B cell (primary cell): ENCODE measurements at regions not wholly inside any gene's neighbourhood (a gene's known extent, or its start where the extent isn't known, plus 50 kb on each side); places are given as distances from the start of the nearest gene placed in this dataset.

Experiments used
- ATAC-seq: fragments of 200-7000 bp; cut with Tn5 transposase; one replicate; pipeline ENCODE4 v1.10.0; 2021; ENCODE audit warnings: low read depth, mild to moderate bottlenecking, moderate number of reproducible peaks, moderate library complexity
- CTCF ChIA-PET: fragments of 350-600 bp; sonication (Branson Sonifier 250); formaldehyde crosslinking; loops from one replicate; lab custom pipeline; 2021; ENCODE audit warnings: antibody characterized with exemption, inconsistent platforms; lab: Charles Lee
- POLR2A ChIA-PET: fragments of 350-600 bp; sonication (Branson Sonifier 250); formaldehyde crosslinking; loops from one replicate; lab custom pipeline; 2021; ENCODE audit warnings: antibody characterized with exemption; lab: Charles Lee
- DNase-seq: peaks from one replicate; pipeline ENCODE4 v3.0.0; 2013
- H2AFZ ChIP-seq: 2 replicates; pipeline ENCODE4 v1.6.1; 2012; ENCODE audit warnings: mild to moderate bottlenecking, low read depth, low read length; ENCODE audit not compliant: insufficient read depth, poor library complexity, severe bottlenecking
- H3K27ac ChIP-seq, 2 donors: 1 replicate in 1 of 2; 2 replicates in 1 of 2; pipeline ENCODE4 v1.5.1; 2012 to 2013; ENCODE audit warnings: low read length in 2 of 2, mild to moderate bottlenecking in 2 of 2, moderate library complexity in 1 of 2
- H3K27me3 ChIP-seq, 4 experiments: fragments of 200-600 bp in 1 of 4; sonication (generic) in 1 of 4; replicated peaks in 1 of 4; 1 replicate in 2 of 4; 2 replicates in 2 of 4; pipeline versions ENCODE4 v1.6.1 to v1.7.0; 2013 to 2016; ENCODE audit warnings: low read length in 3 of 4, mild to moderate bottlenecking in 2 of 4, mixed read lengths in 1 of 4, moderate library complexity in 1 of 4; ENCODE audit not compliant: insufficient read depth in 4 of 4, control insufficient read depth in 3 of 4; ENCODE audit errors: control extremely low read depth in 1 of 4
- H3K36me3 ChIP-seq, 2 experiments: replicated peaks in 1 of 2; 1 replicate in 1 of 2; 2 replicates in 1 of 2; pipeline versions ENCODE4 v1.6.1 to v1.7.1; 2013; ENCODE audit warnings: low read length in 1 of 2; ENCODE audit not compliant: insufficient read depth in 2 of 2, control insufficient read depth in 1 of 2; ENCODE audit errors: control extremely low read depth in 1 of 2, extremely low read depth in 1 of 2
- H3K4me1 ChIP-seq, 2 donors: fragments of 200-600 bp in 1 of 2; sonication (generic) in 1 of 2; 1 replicate in 1 of 2; 2 replicates in 1 of 2; pipeline versions ENCODE4 v1.5.1 to v1.6.1; 2013 to 2017; ENCODE audit warnings: low read length in 2 of 2; ENCODE audit not compliant: control insufficient read depth in 2 of 2, insufficient read depth in 2 of 2
- H3K4me2 ChIP-seq: replicated peaks from 2 replicates; pipeline ENCODE3; 2012; ENCODE audit warnings: mild to moderate bottlenecking, low read depth, low read length; ENCODE audit not compliant: poor library complexity, severe bottlenecking
- H3K4me3 ChIP-seq, 5 experiments: fragments of 200-600 bp in 1 of 5; sonication (generic) in 1 of 5; 1 replicate in 3 of 5; 2 replicates in 2 of 5; pipeline versions ENCODE4 v1.5.1 to v1.7.0; 2011 to 2016; ENCODE audit warnings: low read length in 4 of 5, mild to moderate bottlenecking in 4 of 5, low read depth in 2 of 5, control low read depth in 1 of 5, moderate library complexity in 1 of 5; ENCODE audit not compliant: insufficient read depth in 1 of 5; ENCODE audit errors: control extremely low read depth in 1 of 5, extremely low read depth in 1 of 5
- H3K79me2 ChIP-seq: fragments of 200-600 bp; sonication (generic); one replicate; pipeline ENCODE4 v1.6.0; 2016; ENCODE audit warnings: low read length; ENCODE audit not compliant: control insufficient read depth, insufficient read depth
- H3K9ac ChIP-seq: fragments of 200-600 bp; sonication (generic); 2 replicates; pipeline ENCODE4 v1.6.1; 2017; ENCODE audit warnings: mild to moderate bottlenecking, low read length, moderate library complexity
- H3K9me3 ChIP-seq, 3 donors: one replicate each; pipeline versions ENCODE4 v1.6.1 to v1.7.1; 2013; ENCODE audit warnings: low read length in 2 of 3; ENCODE audit not compliant: control insufficient read depth in 2 of 3, insufficient read depth in 1 of 3; ENCODE audit errors: control extremely low read depth in 1 of 3
- H4K20me1 ChIP-seq: 2 replicates; pipeline ENCODE4 v1.6.0; 2012; ENCODE audit warnings: mild to moderate bottlenecking, low read length; ENCODE audit not compliant: insufficient read depth, control insufficient read depth, poor library complexity, severe bottlenecking
- H3K27ac Mint-ChIP-seq: one replicate; pipeline ENCODE4 v1.8.0; 2021; ENCODE audit warnings: mixed read lengths
- H3K27me3 Mint-ChIP-seq: one replicate; pipeline ENCODE4 v1.8.0; 2021; ENCODE audit warnings: mixed read lengths
- H3K4me1 Mint-ChIP-seq: one replicate; pipeline ENCODE4 v1.8.0; 2021; ENCODE audit warnings: mixed read lengths
- H3K4me3 Mint-ChIP-seq: one replicate; pipeline ENCODE4 v1.8.0; 2021; ENCODE audit warnings: mixed read lengths
- H3K9me3 Mint-ChIP-seq: one replicate; pipeline ENCODE4 v1.8.0; 2022; ENCODE audit warnings: mixed read lengths; ENCODE audit not compliant: insufficient read depth
- EZH2 ChIP-seq: IDR thresholded peaks from 2 replicates; pipeline ENCODE4 v1.6.1; 2012; ENCODE audit warnings: borderline replicate concordance, low read depth, mild to moderate bottlenecking, moderate library complexity, low read length; ENCODE audit not compliant: insufficient read depth, poor library complexity, severe bottlenecking
- WGBS: methylation state at CpG from one replicate; pipeline ENCODE4 v1.1.5; 2013; ENCODE audit warnings: missing lambda C conversion rate; ENCODE audit not compliant: insufficient coverage; 5-methylcytosine and 5-hydroxymethylcytosine counted together
- intact Hi-C: fragments of 100-400 bp; cut with micrococcal nuclease; formaldehyde crosslinking; loops from one replicate; pipeline ENCODE4 v1.10.0; 2022
- TF ChIP-seq, protein P1 (sequence below): fragments of 200-600 bp; IDR thresholded peaks from one replicate; pipeline ENCODE4 v1.8.0; 2022; ENCODE audit warnings: antibody characterized with exemption, mild to moderate bottlenecking

GRCh38 chr16:64358291-64358690 lies 763.6 kb downstream of the CDH11 start:
- Histone ChIP-seq H3K4me3 (no peak overlapping the region), H3K4me1 (no peaks in the 10 kb centered on the region), H2AFZ (no peak overlapping the region), H3K27ac (no peak overlapping the region), H4K20me1 (no peaks in the 10 kb centered on the region), H3K27me3 (no peaks in the 10 kb centered on the region), H3K4me2 (no peak overlapping the region), H3K9me3 (no peaks in the 10 kb centered on the region), H3K36me3 (no peaks in the 10 kb centered on the region), H3K9ac (no peak overlapping the region), H3K79me2 (no peaks in the 10 kb centered on the region)
- WGBS = no CpG with 5 or more reads among the region's 1 CpG
- Mint-ChIP-seq H3K27me3 (no peaks in the 10 kb centered on the region), H3K9me3 (no peaks in the 10 kb centered on the region), H3K4me1 (no peaks in the 10 kb centered on the region), H3K27ac (no peak overlapping the region), H3K4me3 (no peak overlapping the region)
- ChIA-PET POLR2A (no interaction called here), CTCF (no interaction called here)
- TF ChIP-seq EZH2 = no peak
- TF ChIP-seq, protein P1, sequence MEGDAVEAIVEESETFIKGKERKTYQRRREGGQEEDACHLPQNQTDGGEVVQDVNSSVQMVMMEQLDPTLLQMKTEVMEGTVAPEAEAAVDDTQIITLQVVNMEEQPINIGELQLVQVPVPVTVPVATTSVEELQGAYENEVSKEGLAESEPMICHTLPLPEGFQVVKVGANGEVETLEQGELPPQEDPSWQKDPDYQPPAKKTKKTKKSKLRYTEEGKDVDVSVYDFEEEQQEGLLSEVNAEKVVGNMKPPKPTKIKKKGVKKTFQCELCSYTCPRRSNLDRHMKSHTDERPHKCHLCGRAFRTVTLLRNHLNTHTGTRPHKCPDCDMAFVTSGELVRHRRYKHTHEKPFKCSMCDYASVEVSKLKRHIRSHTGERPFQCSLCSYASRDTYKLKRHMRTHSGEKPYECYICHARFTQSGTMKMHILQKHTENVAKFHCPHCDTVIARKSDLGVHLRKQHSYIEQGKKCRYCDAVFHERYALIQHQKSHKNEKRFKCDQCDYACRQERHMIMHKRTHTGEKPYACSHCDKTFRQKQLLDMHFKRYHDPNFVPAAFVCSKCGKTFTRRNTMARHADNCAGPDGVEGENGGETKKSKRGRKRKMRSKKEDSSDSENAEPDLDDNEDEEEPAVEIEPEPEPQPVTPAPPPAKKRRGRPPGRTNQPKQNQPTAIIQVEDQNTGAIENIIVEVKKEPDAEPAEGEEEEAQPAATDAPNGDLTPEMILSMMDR = no peak
- ATAC-seq (no peak), DNase-seq (no peak)
- intact Hi-C loops = no loop called here

GRCh38 chr16:64356267-64356666 lies 765.6 kb downstream of the CDH11 start:
- no peak for DNase-seq
- intact Hi-C loops = no loop called here
- no peaks in the 10 kb centered on the region for H3K4me1 Mint-ChIP-seq

More at GRCh38 chr16:64356267-64356666, 765.6 kb downstream of the CDH11 start:
- Histone ChIP-seq H3K27me3 (no peaks in the 10 kb centered on the region), H3K36me3 (no peaks in the 10 kb centered on the region), H3K4me2 (no peak overlapping the region), H4K20me1 (no peaks in the 10 kb centered on the region), H3K9ac (no peak overlapping the region), H3K9me3 (peaks cover 0 to 5% (median 0%) of the 10 kb centered on the region in 3 donors), H3K4me1 (no peaks in the 10 kb centered on the region), H2AFZ (no peak overlapping the region), H3K27ac (no peak overlapping the region), H3K4me3 (no peak overlapping the region), H3K79me2 (no peaks in the 10 kb centered on the region)
- Mint-ChIP-seq H3K4me3 (no peak overlapping the region), H3K27ac (no peak overlapping the region), H3K27me3 (no peaks in the 10 kb centered on the region), H3K9me3 (peaks cover 2% of the 10 kb centered on the region)
- TF ChIP-seq, protein P1 = no peak
- TF ChIP-seq EZH2 = no peak
- ATAC-seq = no peak
- POLR2A ChIA-PET = no interaction called here
- CTCF ChIA-PET = no interaction called here
- no CpG with 5 or more reads among the region's 1 CpG for WGBS
